ENCODE measurements at regions not wholly inside any gene's neighbourhood (a gene's known extent, or its start where the extent isn't known, plus 50 kb on each side); places are given as distances from the start of the nearest gene placed in this dataset.

- TF ChIP-seq CTCF (IDR thresholded peaks at IDR 0.05) = no peak
- no peak for TF ChIP-seq POLR2A (IDR thresholded peaks at IDR 0.05)
Observed at GRCh38 chr16:73226675-73227074, 178.7 kb upstream of the ZFHX3 start.

All from tibial nerve (tissue), 3 donors.